A549 (cell line): ENCODE measurements at regions not wholly inside any gene's neighbourhood (a gene's known extent, or its start where the extent isn't known, plus 50 kb on each side); places are given as distances from the start of the nearest gene placed in this dataset.

Experiments
- ATAC-seq, 2 experiments: fragments of 200-7000 bp in 1 of 2; fragments of >200 bp in 1 of 2; cut with Nextera tagmentation in 1 of 2; cut with Tn5 transposase in 1 of 2; 3 replicates each; pipeline versions ENCODE4 v1.8.0 to v1.9.1; 2018 to 2020; ENCODE audit warnings: mild to moderate bottlenecking in 1 of 2, moderate library complexity in 1 of 2
- CTCF ChIA-PET: fragments of 300-600 bp; sonication (Branson Sonifier 250); formaldehyde crosslinking; extraction: SDS; loops from one replicate; lab custom pipeline; 2021; ENCODE audit warnings: antibody characterized with exemption, inconsistent platforms; lab: Yijun Ruan, JAX
- POLR2A ChIA-PET: fragments of 350-600 bp; formaldehyde crosslinking; extraction: SDS; loops from one replicate; lab custom pipeline; 2021; ENCODE audit warnings: antibody characterized with exemption, inconsistent platforms; lab: Yijun Ruan, JAX
- DNase-seq, 2 experiments: peaks; one replicate each; pipeline versions ENCODE4 v3.0.0 to v3.0.0-alpha.2; 2011 to 2016; ENCODE audit warnings: low read depth in 1 of 2, low spot score in 1 of 2
- FAIRE-seq: peaks from 2 replicates; lab custom pipeline; 2011; peaks lifted over from hg19 to GRCh38; lab: Jason Lieb, UNC
- H3K27ac ChIP-seq, 2 experiments: fragments of >200 bp; sonication (Bioruptor Twin); formaldehyde crosslinking; 3 replicates each; pipeline ENCODE4 v1.5.1; 2016 to 2017
- H3K4me1 ChIP-seq: fragments of >200 bp; sonication (Bioruptor Twin); formaldehyde crosslinking; 3 replicates; pipeline ENCODE4 v1.6.1; 2016
- H3K4me2 ChIP-seq: fragments of >200 bp; sonication (Bioruptor Twin); formaldehyde crosslinking; 3 replicates; pipeline ENCODE4 v1.6.1; 2016
- H3K4me3 ChIP-seq: fragments of >200 bp; sonication (Bioruptor Twin); formaldehyde crosslinking; 3 replicates; pipeline ENCODE4 v1.5.1; 2016
- H3K9me3 ChIP-seq: fragments of >200 bp; sonication (Bioruptor Twin); formaldehyde crosslinking; 3 replicates; pipeline ENCODE4 v1.6.1; 2016
- CBX8 ChIP-seq: fragments of 200-600 bp; sonication (generic); IDR thresholded peaks from 2 replicates; pipeline ENCODE4 v1.6.1; 2016
- CEBPB ChIP-seq, 2 experiments: fragments of >200 bp in 1 of 2; sonication (Bioruptor Twin) in 1 of 2; formaldehyde crosslinking in 1 of 2; IDR thresholded peaks; 2 replicates each; pipeline ENCODE4 v1.6.1; 2012 to 2016
- E2F6 ChIP-seq: IDR thresholded peaks from 2 replicates; pipeline ENCODE4 v1.6.1; 2012; ENCODE audit warnings: low read depth, borderline replicate concordance
- FOXS1 ChIP-seq: fragments of 250-450 bp; sonication (Bioruptor Pico); IDR thresholded peaks from 2 replicates; pipeline ENCODE4 v1.5.0; 2020; ENCODE audit warnings: mild to moderate bottlenecking, moderate library complexity
- HEYL ChIP-seq: fragments of 250-450 bp; sonication (Bioruptor Pico); IDR thresholded peaks from 2 replicates; pipeline ENCODE4 v1.8.0; 2021; ENCODE audit warnings: mild to moderate bottlenecking, moderate library complexity
- JUN ChIP-seq, 2 experiments: fragments of >200 bp; sonication (Bioruptor Twin); formaldehyde crosslinking; IDR thresholded peaks; 2 replicates in 1 of 2; 3 replicates in 1 of 2; pipeline ENCODE4 v1.6.1; 2016 to 2017
- KDM5A ChIP-seq: fragments of 200-600 bp; sonication (generic); IDR thresholded peaks from 2 replicates; pipeline ENCODE4 v1.6.1; 2016; ENCODE audit warnings: antibody characterized with exemption, mild to moderate bottlenecking
- NR3C1 ChIP-seq: fragments of >200 bp; sonication (Bioruptor Twin); formaldehyde crosslinking; IDR thresholded peaks from 3 replicates; pipeline ENCODE4 v1.6.1; 2017
- PHF8 ChIP-seq: fragments of 200-600 bp; sonication (generic); IDR thresholded peaks from 2 replicates; pipeline ENCODE4 v1.6.1; 2016; ENCODE audit warnings: low read depth, mild to moderate bottlenecking, antibody characterized with exemption, moderate library complexity, borderline replicate concordance
- POLR2AphosphoS2 ChIP-seq: conservative IDR thresholded peaks from 2 replicates; pipeline ENCODE4 v1.6.1; 2012; ENCODE audit warnings: low read length, improper control_type of control experiment, inconsistent platforms
- RAD21 ChIP-seq, 2 experiments: fragments of >200 bp in 1 of 2; sonication (Bioruptor Twin) in 1 of 2; formaldehyde crosslinking in 1 of 2; IDR thresholded peaks in 1 of 2; conservative IDR thresholded peaks in 1 of 2; 2 replicates in 1 of 2; 3 replicates in 1 of 2; pipeline ENCODE4 v1.6.1; 2012 to 2018; ENCODE audit warnings: inconsistent platforms in 1 of 2
- REST ChIP-seq: fragments of 200-600 bp; sonication (generic); IDR thresholded peaks from 2 replicates; pipeline ENCODE4 v1.6.1; 2016; ENCODE audit warnings: antibody characterized with exemption, mild to moderate bottlenecking, moderate library complexity
- RNF2 ChIP-seq: fragments of 200-600 bp; sonication (generic); IDR thresholded peaks from 2 replicates; pipeline ENCODE4 v1.6.1; 2016; ENCODE audit warnings: low read depth, mild to moderate bottlenecking, antibody characterized with exemption, moderate library complexity, borderline replicate concordance
- TFCP2L1 ChIP-seq: fragments of 250-450 bp; sonication (Bioruptor Pico); IDR thresholded peaks from 2 replicates; pipeline ENCODE4 v1.5.0; 2021; ENCODE audit warnings: mild to moderate bottlenecking
- WGBS: methylation state at CpG from one replicate; pipeline ENCODE4 v1.1.6; 2017; ENCODE audit errors: missing lambda C conversion rate; 5-methylcytosine and 5-hydroxymethylcytosine counted together
- TF ChIP-seq, protein P1 (sequence below): IDR thresholded peaks from 2 replicates; pipeline ENCODE4 v1.6.1; 2012
- TF ChIP-seq, protein P2 (sequence below): fragments of >200 bp; sonication (Bioruptor Twin); formaldehyde crosslinking; IDR thresholded peaks from 3 replicates; pipeline ENCODE4 v1.5.1; 2016
- TF ChIP-seq, protein P3 (sequence below): fragments of 250-450 bp; sonication (Bioruptor Pico); IDR thresholded peaks from 2 replicates; pipeline ENCODE4 v1.5.0; 2020; ENCODE audit warnings: low read depth, mild to moderate bottlenecking, moderate library complexity
- TF ChIP-seq, protein P4 (sequence below): fragments of >200 bp; sonication (Bioruptor Twin); formaldehyde crosslinking; IDR thresholded peaks from 2 replicates; pipeline ENCODE4 v1.6.1; 2016

- TF ChIP-seq, protein P1, sequence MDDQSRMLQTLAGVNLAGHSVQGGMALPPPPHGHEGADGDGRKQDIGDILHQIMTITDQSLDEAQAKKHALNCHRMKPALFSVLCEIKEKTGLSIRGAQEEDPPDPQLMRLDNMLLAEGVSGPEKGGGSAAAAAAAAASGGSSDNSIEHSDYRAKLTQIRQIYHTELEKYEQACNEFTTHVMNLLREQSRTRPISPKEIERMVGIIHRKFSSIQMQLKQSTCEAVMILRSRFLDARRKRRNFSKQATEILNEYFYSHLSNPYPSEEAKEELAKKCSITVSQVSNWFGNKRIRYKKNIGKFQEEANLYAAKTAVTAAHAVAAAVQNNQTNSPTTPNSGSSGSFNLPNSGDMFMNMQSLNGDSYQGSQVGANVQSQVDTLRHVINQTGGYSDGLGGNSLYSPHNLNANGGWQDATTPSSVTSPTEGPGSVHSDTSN = no peak
- TF ChIP-seq JUN (IDR thresholded peaks at IDR 0.05) = no peak
- TF ChIP-seq E2F6 = no peak
- TF ChIP-seq CBX8 = no peak
- no peak for TF ChIP-seq NR3C1
- TF ChIP-seq POLR2AphosphoS2 = no peak
- TF ChIP-seq, protein P2, sequence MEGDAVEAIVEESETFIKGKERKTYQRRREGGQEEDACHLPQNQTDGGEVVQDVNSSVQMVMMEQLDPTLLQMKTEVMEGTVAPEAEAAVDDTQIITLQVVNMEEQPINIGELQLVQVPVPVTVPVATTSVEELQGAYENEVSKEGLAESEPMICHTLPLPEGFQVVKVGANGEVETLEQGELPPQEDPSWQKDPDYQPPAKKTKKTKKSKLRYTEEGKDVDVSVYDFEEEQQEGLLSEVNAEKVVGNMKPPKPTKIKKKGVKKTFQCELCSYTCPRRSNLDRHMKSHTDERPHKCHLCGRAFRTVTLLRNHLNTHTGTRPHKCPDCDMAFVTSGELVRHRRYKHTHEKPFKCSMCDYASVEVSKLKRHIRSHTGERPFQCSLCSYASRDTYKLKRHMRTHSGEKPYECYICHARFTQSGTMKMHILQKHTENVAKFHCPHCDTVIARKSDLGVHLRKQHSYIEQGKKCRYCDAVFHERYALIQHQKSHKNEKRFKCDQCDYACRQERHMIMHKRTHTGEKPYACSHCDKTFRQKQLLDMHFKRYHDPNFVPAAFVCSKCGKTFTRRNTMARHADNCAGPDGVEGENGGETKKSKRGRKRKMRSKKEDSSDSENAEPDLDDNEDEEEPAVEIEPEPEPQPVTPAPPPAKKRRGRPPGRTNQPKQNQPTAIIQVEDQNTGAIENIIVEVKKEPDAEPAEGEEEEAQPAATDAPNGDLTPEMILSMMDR = no peak
- TF ChIP-seq PHF8 = no peak
- no peak for TF ChIP-seq CEBPB (IDR thresholded peaks at IDR 0.05)
- TF ChIP-seq HEYL (CRISPR knock-in tag) = no peak
- TF ChIP-seq KDM5A = no peak
- no peak for TF ChIP-seq RNF2
- no peak for TF ChIP-seq RAD21 (conservative IDR thresholded peaks at IDR 0.05 in 1 of 2, IDR thresholded peaks at IDR 0.05 in 1 of 2)
- no peak for TF ChIP-seq FOXS1 (CRISPR knock-in tag)
- TF ChIP-seq REST = no peak
- TF ChIP-seq, protein P3, sequence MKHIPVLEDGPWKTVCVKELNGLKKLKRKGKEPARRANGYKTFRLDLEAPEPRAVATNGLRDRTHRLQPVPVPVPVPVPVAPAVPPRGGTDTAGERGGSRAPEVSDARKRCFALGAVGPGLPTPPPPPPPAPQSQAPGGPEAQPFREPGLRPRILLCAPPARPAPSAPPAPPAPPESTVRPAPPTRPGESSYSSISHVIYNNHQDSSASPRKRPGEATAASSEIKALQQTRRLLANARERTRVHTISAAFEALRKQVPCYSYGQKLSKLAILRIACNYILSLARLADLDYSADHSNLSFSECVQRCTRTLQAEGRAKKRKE (CRISPR knock-in tag) = no peak
- Histone ChIP-seq H3K9me3 (no peaks in the 10 kb centered on the region; the same call in 2 of the 3 replicates), H3K4me3 (no peak overlapping the region), H3K4me2 (no peak overlapping the region), H3K27ac (no peak overlapping the region), H3K4me1 (no peaks in the 10 kb centered on the region)
- 68% methylated on average over 3 of the region's 3 CpGs for WGBS
- ChIA-PET POLR2A (no interaction called here), CTCF (interaction anchor here (0.9 to 1.2 kb wide), 2 partner anchors 10 to 473 kb away, joined by 3 to 4 read pairs; no protein-coding TSS in a partner anchor)
- FAIRE-seq (no peak), DNase-seq (no peak), ATAC-seq (no peak)
Observed at GRCh38 chr20:48148020-48148419, 362.7 kb upstream of the SULF2 start.

DNA sequence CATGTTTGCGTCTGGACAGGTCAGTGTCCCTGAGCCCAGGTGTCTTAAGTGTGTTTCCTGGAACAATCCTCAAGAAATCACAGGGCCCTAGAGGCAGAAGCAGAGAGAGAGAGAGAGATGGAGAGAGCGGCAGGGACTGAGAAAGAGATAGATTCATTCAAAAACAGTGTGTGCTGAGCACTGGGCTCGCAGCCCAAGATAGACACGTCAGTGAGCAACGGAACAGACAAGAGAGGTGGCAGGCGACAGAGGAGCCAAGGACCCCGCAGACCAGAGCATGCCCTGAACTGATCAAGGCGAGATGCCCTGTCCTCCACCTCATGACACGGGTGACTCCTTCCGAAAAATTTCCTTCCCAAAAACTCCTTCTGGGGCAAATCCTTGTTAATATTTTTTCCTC is 362.0 kb upstream of the SULF2 start:
- no peak overlapping the region for H3K4me2 ChIP-seq
- H3K9me3 ChIP-seq = peaks cover 6% of the 10 kb centered on the region
- POLR2A ChIA-PET = no interaction called here
- CTCF ChIA-PET = no interaction called here
- ATAC-seq (no peak), DNase-seq (no peak), FAIRE-seq (no peak)
- no peak for TF ChIP-seq TFCP2L1
- TF ChIP-seq, protein P4, sequence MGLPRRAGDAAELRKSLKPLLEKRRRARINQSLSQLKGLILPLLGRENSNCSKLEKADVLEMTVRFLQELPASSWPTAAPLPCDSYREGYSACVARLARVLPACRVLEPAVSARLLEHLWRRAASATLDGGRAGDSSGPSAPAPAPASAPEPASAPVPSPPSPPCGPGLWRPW = no peak
- no peaks in the 10 kb centered on the region for H3K4me1 ChIP-seq
- H3K4me3 ChIP-seq = no peak overlapping the region
- no peak overlapping the region for H3K27ac ChIP-seq
- 56% methylated on average over 10 of the region's 10 CpGs for WGBS
